ENCODE measurements at regions not wholly inside any gene's neighbourhood (a gene's known extent, or its start where the extent isn't known, plus 50 kb on each side); places are given as distances from the start of the nearest gene placed in this dataset.

DNA sequence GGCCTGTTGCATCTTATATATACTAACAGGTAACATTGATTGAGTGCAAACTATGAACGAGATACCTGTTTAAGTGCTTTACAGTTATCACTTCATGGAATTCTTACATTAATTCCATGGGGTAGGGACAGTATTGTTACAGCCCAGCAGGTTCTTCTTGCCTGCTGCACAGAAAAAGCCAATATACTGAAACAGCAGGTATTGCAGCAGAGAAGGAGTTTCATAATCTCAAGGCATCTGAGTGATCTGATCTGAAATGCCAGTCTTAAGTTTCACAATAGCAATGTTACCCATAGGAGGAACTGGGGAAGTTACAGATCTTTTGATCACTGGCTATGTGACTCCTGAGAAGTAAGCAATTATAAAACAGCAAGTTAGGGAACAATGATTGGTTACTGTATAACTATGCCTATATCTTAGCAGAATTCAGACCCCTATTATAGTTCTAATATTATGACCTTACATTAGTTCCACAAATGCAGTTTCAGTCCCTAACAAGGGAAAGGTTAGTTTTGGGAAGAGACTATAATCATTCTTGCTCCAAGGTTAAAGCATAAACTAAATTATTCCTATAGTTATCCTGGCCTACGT lies 126.5 kb upstream of the BNC2 start:
- Histone ChIP-seq H2AFZ (ENCODE audit: low read length) (no peak overlapping the region), H3K36me3 (ENCODE audit: control insufficient read depth, insufficient read depth, low read length) (no peaks in the 10 kb centered on the region), H3K27me3 (ENCODE audit: control insufficient read depth, insufficient read depth, low read length) (no peaks in the 10 kb centered on the region), H4K20me1 (ENCODE audit: control insufficient read depth, extremely low read depth, insufficient read depth, low read length) (no peaks in the 10 kb centered on the region), H3K9me3 (ENCODE audit: control insufficient read depth, insufficient read depth, low read depth, low read length) (no peaks in the 10 kb centered on the region), H3K4me3 (replicated peaks in 1 of 4; ENCODE audit: control extremely low read depth in 1 of 4, insufficient read depth in 1 of 4, low read depth in 3 of 4, low read length in 4 of 4) (no peak overlapping the region), H3K4me2 (ENCODE audit: extremely low read depth, insufficient read depth, low read length) (no peak overlapping the region), H3K9ac (ENCODE audit: insufficient read depth, low read length) (no peak overlapping the region), H3K79me2 (ENCODE audit: control insufficient read depth, insufficient read depth, low read length) (no peaks in the 10 kb centered on the region), H3K4me1 (ENCODE audit: control insufficient read depth, extremely low read depth, insufficient read depth, low read length) (no peaks in the 10 kb centered on the region), H3K27ac (ENCODE audit: insufficient read depth, low read length) (no peak overlapping the region)
- DNase-seq (ENCODE audit: low read depth in 2 of 2): no peak
- no peak for TF ChIP-seq EZH2 (IDR thresholded peaks at IDR 0.05; ENCODE audit: low read length, missing control alignments)
- TF ChIP-seq, protein P1, sequence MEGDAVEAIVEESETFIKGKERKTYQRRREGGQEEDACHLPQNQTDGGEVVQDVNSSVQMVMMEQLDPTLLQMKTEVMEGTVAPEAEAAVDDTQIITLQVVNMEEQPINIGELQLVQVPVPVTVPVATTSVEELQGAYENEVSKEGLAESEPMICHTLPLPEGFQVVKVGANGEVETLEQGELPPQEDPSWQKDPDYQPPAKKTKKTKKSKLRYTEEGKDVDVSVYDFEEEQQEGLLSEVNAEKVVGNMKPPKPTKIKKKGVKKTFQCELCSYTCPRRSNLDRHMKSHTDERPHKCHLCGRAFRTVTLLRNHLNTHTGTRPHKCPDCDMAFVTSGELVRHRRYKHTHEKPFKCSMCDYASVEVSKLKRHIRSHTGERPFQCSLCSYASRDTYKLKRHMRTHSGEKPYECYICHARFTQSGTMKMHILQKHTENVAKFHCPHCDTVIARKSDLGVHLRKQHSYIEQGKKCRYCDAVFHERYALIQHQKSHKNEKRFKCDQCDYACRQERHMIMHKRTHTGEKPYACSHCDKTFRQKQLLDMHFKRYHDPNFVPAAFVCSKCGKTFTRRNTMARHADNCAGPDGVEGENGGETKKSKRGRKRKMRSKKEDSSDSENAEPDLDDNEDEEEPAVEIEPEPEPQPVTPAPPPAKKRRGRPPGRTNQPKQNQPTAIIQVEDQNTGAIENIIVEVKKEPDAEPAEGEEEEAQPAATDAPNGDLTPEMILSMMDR (conservative IDR thresholded peaks at IDR 0.05 in 1 of 2, IDR thresholded peaks at IDR 0.05 in 1 of 2; ENCODE audit: low read depth in 1 of 2, low read length in 2 of 2): no peak

DNA sequence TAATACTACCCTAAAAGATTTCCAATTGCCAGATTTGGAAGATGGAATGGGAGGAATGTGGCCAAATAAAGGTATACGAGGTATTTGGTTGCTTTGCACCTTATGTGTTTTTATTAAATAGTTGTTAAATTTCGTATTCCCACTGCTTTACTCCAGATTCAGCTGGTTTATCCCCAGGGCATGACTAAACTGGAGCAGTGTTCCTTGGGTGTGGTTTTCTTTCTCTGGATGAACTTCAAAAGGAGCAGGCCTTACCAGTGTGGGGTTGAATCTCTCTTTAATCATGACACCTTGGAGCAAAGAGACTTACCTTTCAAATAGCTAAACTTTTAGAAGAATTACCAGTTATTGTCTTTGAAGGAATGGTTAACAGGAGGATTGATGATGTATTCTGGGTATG lies 121.7 kb upstream of the BNC2 start:
- H4K20me1 ChIP-seq (ENCODE audit: control insufficient read depth, extremely low read depth, insufficient read depth, low read length): no peaks in the 10 kb centered on the region
- no peak overlapping the region for H3K4me3 ChIP-seq (replicated peaks in 1 of 4; ENCODE audit: control extremely low read depth in 1 of 4, insufficient read depth in 1 of 4, low read depth in 3 of 4, low read length in 4 of 4)
- H3K79me2 ChIP-seq (ENCODE audit: control insufficient read depth, insufficient read depth, low read length): no peaks in the 10 kb centered on the region
- DNase-seq (ENCODE audit: low read depth in 2 of 2): no peak
- H3K9ac ChIP-seq (ENCODE audit: insufficient read depth, low read length): no peak overlapping the region
- H3K9me3 ChIP-seq (ENCODE audit: control insufficient read depth, insufficient read depth, low read depth, low read length): no peaks in the 10 kb centered on the region
- H3K4me1 ChIP-seq (ENCODE audit: control insufficient read depth, extremely low read depth, insufficient read depth, low read length): no peaks in the 10 kb centered on the region
- TF ChIP-seq, protein P1 (conservative IDR thresholded peaks at IDR 0.05 in 1 of 2, IDR thresholded peaks at IDR 0.05 in 1 of 2; ENCODE audit: low read depth in 1 of 2, low read length in 2 of 2): no peak
- no peak for TF ChIP-seq EZH2 (IDR thresholded peaks at IDR 0.05; ENCODE audit: low read length, missing control alignments)
- H3K4me2 ChIP-seq (ENCODE audit: extremely low read depth, insufficient read depth, low read length): no peak overlapping the region
- H3K27ac ChIP-seq (ENCODE audit: insufficient read depth, low read length): no peak overlapping the region
- H2AFZ ChIP-seq (ENCODE audit: low read length): no peak overlapping the region
- no peaks in the 10 kb centered on the region for H3K36me3 ChIP-seq (ENCODE audit: control insufficient read depth, insufficient read depth, low read length)
- H3K27me3 ChIP-seq (ENCODE audit: control insufficient read depth, insufficient read depth, low read length): no peaks in the 10 kb centered on the region

DNA sequence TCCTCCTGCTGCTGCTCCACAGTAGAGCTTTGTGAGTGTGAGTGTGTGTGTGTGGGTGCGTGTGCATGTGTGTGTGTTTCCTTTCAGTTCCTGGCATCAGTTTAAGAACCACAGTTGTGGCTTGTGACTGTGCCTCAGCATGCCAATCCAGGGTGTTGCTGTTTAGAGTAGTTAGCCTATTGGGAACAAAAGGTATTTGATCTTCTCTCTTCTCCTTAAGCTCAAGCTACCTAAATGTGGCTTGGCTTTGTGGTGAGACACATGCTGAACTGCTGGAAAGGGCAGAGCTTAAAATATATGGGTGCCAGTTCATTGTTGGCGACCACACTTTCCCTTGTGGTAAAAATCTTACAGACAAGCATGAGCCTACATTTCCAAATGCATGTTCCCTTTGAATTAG lies 116.6 kb upstream of the BNC2 start:
- Histone ChIP-seq H3K4me2 (ENCODE audit: extremely low read depth, insufficient read depth, low read length) (no peak overlapping the region), H3K36me3 (ENCODE audit: control insufficient read depth, insufficient read depth, low read length) (no peaks in the 10 kb centered on the region), H2AFZ (ENCODE audit: low read length) (peak overlapping the region; percentile 19), H3K79me2 (ENCODE audit: control insufficient read depth, insufficient read depth, low read length) (no peaks in the 10 kb centered on the region), H3K9me3 (ENCODE audit: control insufficient read depth, insufficient read depth, low read depth, low read length) (no peaks in the 10 kb centered on the region), H3K9ac (ENCODE audit: insufficient read depth, low read length) (no peak overlapping the region), H3K27me3 (ENCODE audit: control insufficient read depth, insufficient read depth, low read length) (no peaks in the 10 kb centered on the region), H3K27ac (ENCODE audit: insufficient read depth, low read length) (peak overlapping the region; percentile 45), H3K4me3 (replicated peaks in 1 of 4; ENCODE audit: control extremely low read depth in 1 of 4, insufficient read depth in 1 of 4, low read depth in 3 of 4, low read length in 4 of 4) (no peak overlapping the region), H4K20me1 (ENCODE audit: control insufficient read depth, extremely low read depth, insufficient read depth, low read length) (no peaks in the 10 kb centered on the region), H3K4me1 (ENCODE audit: control insufficient read depth, extremely low read depth, insufficient read depth, low read length) (peaks cover 5% of the 10 kb centered on the region)
- TF ChIP-seq, protein P1 (conservative IDR thresholded peaks at IDR 0.05 in 1 of 2, IDR thresholded peaks at IDR 0.05 in 1 of 2; ENCODE audit: low read depth in 1 of 2, low read length in 2 of 2): no peak
- no peak for TF ChIP-seq EZH2 (IDR thresholded peaks at IDR 0.05; ENCODE audit: low read length, missing control alignments)
- DNase-seq (ENCODE audit: low read depth in 2 of 2): peak; percentile 81 to 92

Data from fibroblast of lung (primary cell).